Glomerular endothelial cell (primary cell): ENCODE measurements at regions not wholly inside any gene's neighbourhood (a gene's known extent, or its start where the extent isn't known, plus 50 kb on each side); places are given as distances from the start of the nearest gene placed in this dataset.
"Not testable (repeated sequence)": the region's sequence is repeated elsewhere in the genome, so short reads cannot be mapped to it uniquely, and the experiment has no call there.

ENCODE experiments used
- DNase-seq: peaks from one replicate; pipeline ENCODE4 v3.0.0-alpha.2; 2011; ENCODE audit warnings: low read depth, low spot score; ENCODE audit errors: extremely low read depth

- no peak for DNase-seq
Measured at GRCh38 chr15:95757171-95757570, 573.3 kb upstream of the NR2F2 start.

DNA sequence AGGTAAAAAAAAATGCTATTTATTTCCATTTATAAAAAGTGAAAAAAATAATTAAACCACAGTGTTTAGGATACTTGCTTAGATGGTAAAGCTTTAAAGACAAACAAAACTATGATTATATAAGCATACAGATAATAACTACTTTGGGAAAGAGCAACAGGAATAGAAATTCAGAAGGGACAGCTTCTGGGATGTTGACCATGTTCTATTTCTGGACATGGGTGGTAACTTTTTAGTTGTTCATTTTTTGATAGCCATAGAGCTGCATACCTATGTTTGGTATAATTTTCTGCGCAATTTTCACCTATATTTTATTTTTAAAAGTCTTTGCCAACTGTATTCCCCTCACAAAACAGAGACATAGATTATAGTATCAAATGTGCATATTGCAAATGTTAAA, 572.0 kb upstream of the NR2F2 start:
- DNase-seq = no peak

- no peak for DNase-seq
Measured at GRCh38 chr15:95758851-95759250, 571.6 kb upstream of the NR2F2 start.

DNA sequence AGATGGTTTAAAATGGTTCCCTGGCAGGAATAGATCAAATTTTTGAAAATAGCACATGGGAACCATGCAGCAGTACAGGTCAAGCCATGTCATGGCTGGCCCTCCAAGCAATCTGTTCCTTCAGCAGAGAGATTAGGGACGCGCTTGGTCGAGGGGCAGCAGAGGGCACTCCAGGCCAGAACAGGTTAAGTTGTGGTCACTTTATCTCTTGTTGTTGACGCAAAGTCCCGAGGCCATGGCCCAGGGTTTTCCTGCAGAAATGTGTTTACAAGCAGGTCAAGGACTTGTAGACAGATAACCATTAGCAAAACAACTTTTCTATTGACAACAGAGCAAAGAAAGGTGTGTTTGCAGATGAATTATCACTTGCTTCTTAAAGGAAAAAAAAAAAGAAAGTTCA, 570.0 kb upstream of the NR2F2 start:
- no peak for DNase-seq

GRCh38 chr15:95761501-95762165, 568.9 kb upstream of the NR2F2 start:
- DNase-seq = no peak

GRCh38 chr15:95763426-95763825, 567.1 kb upstream of the NR2F2 start:
- DNase-seq = peak; percentile 14

DNA sequence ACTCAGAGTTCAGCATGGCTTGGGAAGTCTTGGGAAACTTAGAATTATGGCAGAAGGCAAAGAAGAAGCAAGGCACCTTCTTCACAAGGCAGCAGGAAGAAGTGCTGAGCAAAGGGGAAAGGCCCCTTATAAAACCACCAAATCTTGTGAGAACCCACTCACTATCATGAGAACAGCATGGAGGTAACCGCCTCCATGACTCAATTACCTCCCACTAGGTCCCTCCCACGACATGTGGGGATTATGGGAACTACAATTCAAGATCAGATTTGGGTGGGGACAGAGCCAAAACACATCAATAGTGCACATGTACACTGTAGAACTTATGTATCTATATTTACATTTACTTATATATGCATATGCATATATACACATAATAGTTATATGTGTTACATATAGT, 565.3 kb upstream of the NR2F2 start:
- no peak for DNase-seq

DNA sequence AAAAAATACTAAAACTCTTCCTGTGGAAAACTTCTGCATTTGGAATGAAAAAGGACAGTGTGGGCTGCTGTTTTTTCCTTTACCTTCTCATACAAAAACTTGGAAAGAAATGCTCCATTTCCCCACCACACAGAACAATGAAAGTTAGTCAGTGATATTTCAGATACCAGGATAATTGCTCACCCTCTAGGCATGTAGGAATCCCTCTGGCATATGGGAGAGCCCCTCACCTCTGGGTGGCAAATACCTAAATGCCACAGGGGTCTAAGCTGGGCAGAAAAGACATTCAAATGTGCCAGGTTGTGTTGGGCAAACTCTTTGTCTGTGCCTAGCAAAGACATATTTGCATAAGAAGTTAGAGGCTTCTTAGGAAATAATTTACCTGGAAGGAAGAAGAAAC, 560.3 kb upstream of the NR2F2 start:
- DNase-seq = no peak

DNA sequence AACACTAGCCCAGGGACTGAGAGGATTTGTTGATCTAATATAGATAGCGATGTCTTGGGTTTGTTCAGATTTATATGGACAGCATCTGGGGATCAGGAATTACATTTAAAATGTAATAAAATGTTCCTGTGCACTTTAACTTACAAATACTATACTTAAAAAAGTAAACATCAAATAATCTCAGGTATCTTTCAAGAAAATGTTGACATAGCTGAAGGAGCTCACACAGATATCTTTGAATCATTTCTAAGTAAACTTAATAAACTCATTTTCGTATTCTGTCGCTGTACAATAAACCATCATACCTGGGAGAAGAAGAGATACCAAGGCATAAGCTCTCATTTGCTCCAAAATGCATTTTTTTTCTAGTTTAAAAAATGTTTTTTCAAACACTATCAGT, 557.5 kb upstream of the NR2F2 start:
- no peak for DNase-seq

GRCh38 chr15:95784508-95784907, 546.0 kb upstream of the NR2F2 start:
- DNase-seq = no peak

GRCh38 chr15:95785276-95785675, 545.2 kb upstream of the NR2F2 start:
- DNase-seq = not testable (repeated sequence)

- no peak for DNase-seq
Measured at GRCh38 chr15:95793231-95793630, 537.3 kb upstream of the NR2F2 start.

DNA sequence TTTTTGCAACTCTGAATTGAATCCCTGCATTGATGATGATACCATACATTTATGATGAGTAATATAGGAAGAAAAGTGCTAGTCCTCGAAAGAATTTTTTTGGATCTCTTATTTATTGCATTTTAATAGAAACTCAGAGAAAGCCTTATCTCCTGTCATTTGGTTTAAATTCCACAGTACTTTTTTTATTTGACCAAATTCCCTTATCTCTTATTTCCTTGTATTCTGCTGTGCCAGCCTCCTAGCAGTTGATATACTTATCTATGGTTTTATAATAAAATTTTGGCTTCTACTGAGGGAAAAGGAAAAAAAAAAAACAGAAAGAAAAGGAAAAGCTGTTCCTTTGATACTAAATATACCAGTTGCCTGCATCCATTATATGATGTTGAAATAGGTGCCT, 535.1 kb upstream of the NR2F2 start:
- no peak for DNase-seq

- no peak for DNase-seq
Measured at GRCh38 chr15:95799286-95800200, 531.0 kb upstream of the NR2F2 start.

DNA sequence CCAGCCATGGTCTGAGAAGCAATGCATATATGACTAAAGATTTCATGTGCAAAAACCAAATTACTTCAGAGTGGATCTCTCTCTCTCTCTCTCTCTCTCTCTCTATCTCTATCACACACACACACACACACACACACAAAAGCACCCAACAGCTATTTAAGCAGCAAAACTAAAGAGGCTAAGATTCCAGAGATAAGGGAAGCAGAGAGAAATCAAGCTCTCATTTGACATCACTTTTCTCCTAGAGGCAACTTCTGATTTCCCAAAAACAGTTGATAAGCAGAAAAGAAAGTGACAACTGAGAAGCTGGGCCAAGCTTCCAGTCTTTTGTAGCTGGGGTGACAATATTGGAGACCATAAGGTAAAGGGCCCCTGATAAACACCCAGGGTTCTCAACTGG, 526.0 kb upstream of the NR2F2 start:
- DNase-seq = no peak

GRCh38 chr15:95812491-95812890, 518.0 kb upstream of the NR2F2 start:
- no peak for DNase-seq

GRCh38 chr15:95814908-95815307, 515.6 kb upstream of the NR2F2 start:
- no peak for DNase-seq

- no peak for DNase-seq
Measured at GRCh38 chr15:95816591-95816990, 513.9 kb upstream of the NR2F2 start.

GRCh38 chr15:95822961-95823360, 507.5 kb upstream of the NR2F2 start:
- no peak for DNase-seq

DNA sequence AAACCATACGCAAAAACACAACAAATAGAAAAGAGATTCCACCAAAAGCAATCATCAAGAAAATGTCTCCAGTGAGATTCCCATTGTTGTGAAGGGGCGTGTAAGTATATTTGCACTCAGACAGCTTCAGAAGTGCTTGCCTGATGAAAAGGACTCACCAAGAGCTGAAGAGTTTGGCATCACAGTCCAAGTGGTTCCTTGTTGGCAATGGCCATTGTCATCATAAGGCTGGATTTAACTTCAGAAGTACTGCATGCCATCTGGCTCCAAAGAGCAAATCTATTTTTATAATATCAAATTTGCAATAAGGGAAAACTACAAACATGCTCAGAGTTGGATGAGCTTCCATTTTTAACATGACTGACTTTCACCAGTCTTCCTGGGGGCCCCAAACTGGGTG, 505.3 kb upstream of the NR2F2 start:
- DNase-seq = no peak

GRCh38 chr15:95825671-95826411, 504.7 kb upstream of the NR2F2 start:
- DNase-seq = no peak
